Karpas-422 (cell line): ENCODE measurements at regions not wholly inside any gene's neighbourhood (a gene's known extent, or its start where the extent isn't known, plus 50 kb on each side); places are given as distances from the start of the nearest gene placed in this dataset.

ENCODE experiments used
- DNase-seq: peaks from one replicate; pipeline ENCODE4 v3.0.0-alpha.2; 2015
- H2AFZ ChIP-seq: fragments of 200-600 bp; sonication (generic); 2 replicates; pipeline ENCODE4 v1.6.1; 2014; ENCODE audit warnings: antibody characterized with exemption, low read length, mixed read lengths
- H3K27ac ChIP-seq: fragments of 200-600 bp; sonication (generic); 2 replicates; pipeline ENCODE4 v1.5.1; 2014; ENCODE audit warnings: mild to moderate bottlenecking, low read length, moderate library complexity
- H3K27me3 ChIP-seq: fragments of 200-600 bp; sonication (generic); 2 replicates; pipeline ENCODE4 v1.6.1; 2014; ENCODE audit warnings: low read length, mixed read lengths
- H3K36me3 ChIP-seq: fragments of 200-600 bp; sonication (generic); 2 replicates; pipeline ENCODE4 v1.6.1; 2014; ENCODE audit warnings: low read length, mixed read lengths; ENCODE audit not compliant: insufficient read depth
- H3K4me1 ChIP-seq: fragments of 200-600 bp; sonication (generic); 2 replicates; pipeline ENCODE4 v1.6.1; 2014; ENCODE audit warnings: mild to moderate bottlenecking, low read length, mixed read lengths
- H3K4me2 ChIP-seq: fragments of 200-600 bp; sonication (generic); 2 replicates; pipeline ENCODE4 v1.6.1; 2014; ENCODE audit warnings: low read length, low read depth, mild to moderate bottlenecking; ENCODE audit not compliant: poor library complexity, severe bottlenecking
- H3K4me3 ChIP-seq: fragments of 200-600 bp; sonication (generic); 2 replicates; pipeline ENCODE4 v1.5.1; 2014; ENCODE audit warnings: mild to moderate bottlenecking, antibody characterized with exemption, low read length, mixed read lengths
- H3K79me2 ChIP-seq: fragments of 200-600 bp; sonication (generic); 2 replicates; pipeline ENCODE4 v1.6.1; 2014; ENCODE audit warnings: mild to moderate bottlenecking, low read length, mixed read lengths
- H3K9ac ChIP-seq: fragments of 200-600 bp; sonication (generic); 2 replicates; pipeline ENCODE4 v1.6.0; 2014; ENCODE audit warnings: low read length
- H3K9me2 ChIP-seq: fragments of 200-600 bp; sonication (generic), shearing (Covaris generic); replicated peaks from 2 replicates; pipeline ENCODE4 v1.6.0; 2014; ENCODE audit warnings: mild to moderate bottlenecking, low read length, moderate library complexity; ENCODE audit not compliant: insufficient read depth
- H3K9me3 ChIP-seq: fragments of 300-700, 200-600 bp; sonication (generic); 2 replicates; pipeline ENCODE4 v1.6.1; 2014; ENCODE audit warnings: low read length, mixed read lengths
- H4K20me1 ChIP-seq: fragments of 200-600 bp; sonication (generic); 2 replicates; pipeline ENCODE4 v1.6.1; 2014; ENCODE audit warnings: mild to moderate bottlenecking, antibody characterized with exemption, low read length, low read depth; ENCODE audit not compliant: insufficient read depth

DNA sequence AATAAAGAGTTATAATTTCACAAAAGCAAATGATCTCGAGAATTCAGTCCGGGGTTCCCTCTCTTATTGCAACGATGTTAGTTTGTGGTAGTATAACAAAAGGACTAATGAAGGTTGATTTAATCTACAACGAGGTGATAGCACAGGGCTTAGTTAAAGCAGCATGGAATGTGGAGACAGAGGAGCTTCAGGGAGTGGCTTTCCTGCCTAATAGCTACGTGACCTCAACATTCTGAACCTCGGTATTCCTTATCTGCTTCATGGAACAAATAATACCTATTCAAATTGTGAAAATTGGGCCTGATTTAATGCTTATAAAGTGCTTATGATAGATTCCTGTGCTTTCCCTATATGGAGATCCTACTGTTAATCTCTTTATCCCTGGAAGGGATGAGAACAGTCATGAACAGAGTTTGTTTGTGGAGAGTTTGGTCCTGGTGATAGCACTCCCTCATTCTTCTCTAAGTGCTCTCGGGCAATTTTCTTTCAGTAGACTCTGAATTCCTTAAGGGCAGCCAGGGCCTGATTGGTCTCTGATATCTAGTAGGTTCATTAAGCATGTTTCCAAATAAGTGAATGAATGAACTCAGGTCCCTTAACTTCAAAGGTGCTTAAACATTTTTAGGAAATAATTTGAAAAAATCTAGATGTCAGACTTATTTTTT lies 104.1 kb upstream of the TUT7 start:
- no peaks in the 10 kb centered on the region for H4K20me1 ChIP-seq
- no peaks in the 10 kb centered on the region for H3K4me1 ChIP-seq
- H3K9ac ChIP-seq, result no peak overlapping the region
- H3K79me2 ChIP-seq, result no peaks in the 10 kb centered on the region
- no peak for DNase-seq
- no peak overlapping the region for H3K4me3 ChIP-seq
- H3K9me2 ChIP-seq, result no peaks in the 10 kb centered on the region
- no peak overlapping the region for H3K4me2 ChIP-seq
- H3K9me3 ChIP-seq, result no peaks in the 10 kb centered on the region
- H3K27me3 ChIP-seq, result no peaks in the 10 kb centered on the region
- H3K27ac ChIP-seq, result no peak overlapping the region
- no peak overlapping the region for H2AFZ ChIP-seq
- no peaks in the 10 kb centered on the region for H3K36me3 ChIP-seq

DNA sequence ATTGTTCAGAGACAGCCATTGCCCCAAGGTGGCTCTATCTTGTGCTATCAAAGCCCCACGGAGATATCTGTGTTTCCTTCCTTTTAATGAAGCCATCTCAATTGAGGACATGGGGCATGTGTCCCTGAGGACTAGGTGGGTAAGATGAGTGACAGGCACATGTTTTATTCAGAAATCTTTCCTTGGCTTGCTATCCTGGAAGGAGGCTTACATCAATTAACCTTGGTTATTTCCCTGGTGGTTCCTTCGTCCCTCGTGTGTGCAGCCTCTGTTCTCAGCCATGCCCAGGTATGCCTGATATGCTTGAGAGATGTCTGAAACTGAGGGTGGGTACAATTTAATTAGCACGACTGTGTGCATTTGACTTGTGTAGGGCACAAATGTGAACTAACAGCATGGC lies 102.2 kb upstream of the TUT7 start:
- H4K20me1 ChIP-seq, result no peaks in the 10 kb centered on the region
- no peak overlapping the region for H3K27ac ChIP-seq
- H3K36me3 ChIP-seq, result no peaks in the 10 kb centered on the region
- H3K4me3 ChIP-seq, result no peak overlapping the region
- no peaks in the 10 kb centered on the region for H3K27me3 ChIP-seq
- H3K9ac ChIP-seq, result no peak overlapping the region
- no peaks in the 10 kb centered on the region for H3K9me3 ChIP-seq
- H3K4me1 ChIP-seq, result no peaks in the 10 kb centered on the region
- no peaks in the 10 kb centered on the region for H3K9me2 ChIP-seq
- DNase-seq, result no peak
- H3K79me2 ChIP-seq, result no peaks in the 10 kb centered on the region
- no peak overlapping the region for H2AFZ ChIP-seq
- H3K4me2 ChIP-seq, result no peak overlapping the region

DNA sequence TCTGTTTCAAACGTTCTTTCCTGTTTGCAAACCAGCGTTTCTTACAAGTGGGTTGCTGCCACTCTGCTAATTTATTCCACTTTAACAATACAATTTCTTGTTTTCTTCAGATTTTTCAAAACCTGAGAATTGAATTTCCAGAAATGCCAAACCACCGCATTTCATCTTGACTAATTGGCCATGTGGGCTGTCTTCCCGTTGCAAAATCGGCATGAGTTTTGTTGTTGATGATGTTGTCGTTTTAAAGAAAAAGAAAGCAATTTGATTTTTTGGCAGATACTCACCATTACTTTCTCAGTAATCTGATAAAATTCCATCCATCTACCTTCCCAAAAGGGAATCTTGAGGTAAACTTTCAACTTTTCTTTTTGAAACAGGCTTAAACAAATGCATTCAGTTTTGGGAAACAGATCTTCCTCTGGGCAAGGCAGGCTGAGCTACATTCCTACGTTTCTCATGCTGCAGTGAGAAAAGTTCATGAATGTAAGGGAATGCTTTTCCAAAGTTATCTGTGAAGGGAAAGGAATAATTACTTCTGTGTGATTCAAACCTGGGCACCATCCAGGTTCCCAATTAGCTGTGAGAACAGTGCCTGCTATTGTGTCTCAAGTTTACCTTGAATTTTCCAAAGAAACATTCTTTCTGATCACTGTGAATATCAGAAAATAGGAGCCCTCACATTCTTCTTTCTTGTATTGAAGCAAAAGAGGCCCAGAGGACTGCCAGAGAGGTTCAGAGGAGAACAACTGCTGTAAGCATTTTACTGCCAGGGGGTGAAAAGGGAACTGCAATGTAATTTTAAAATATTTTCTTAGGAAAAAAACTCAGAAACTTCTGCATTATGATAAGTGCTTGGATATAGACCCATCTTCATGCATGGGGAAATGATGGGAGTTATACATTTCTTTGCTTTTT lies 100.7 kb upstream of the TUT7 start:
- Histone ChIP-seq H3K4me2 (no peak overlapping the region), H3K27ac (no peak overlapping the region), H3K4me3 (no peak overlapping the region), H3K79me2 (no peaks in the 10 kb centered on the region), H3K27me3 (no peaks in the 10 kb centered on the region), H3K36me3 (no peaks in the 10 kb centered on the region), H2AFZ (no peak overlapping the region), H3K4me1 (no peaks in the 10 kb centered on the region), H4K20me1 (no peaks in the 10 kb centered on the region), H3K9me3 (no peaks in the 10 kb centered on the region), H3K9me2 (no peaks in the 10 kb centered on the region), H3K9ac (no peak overlapping the region)
- DNase-seq, result no peak

DNA sequence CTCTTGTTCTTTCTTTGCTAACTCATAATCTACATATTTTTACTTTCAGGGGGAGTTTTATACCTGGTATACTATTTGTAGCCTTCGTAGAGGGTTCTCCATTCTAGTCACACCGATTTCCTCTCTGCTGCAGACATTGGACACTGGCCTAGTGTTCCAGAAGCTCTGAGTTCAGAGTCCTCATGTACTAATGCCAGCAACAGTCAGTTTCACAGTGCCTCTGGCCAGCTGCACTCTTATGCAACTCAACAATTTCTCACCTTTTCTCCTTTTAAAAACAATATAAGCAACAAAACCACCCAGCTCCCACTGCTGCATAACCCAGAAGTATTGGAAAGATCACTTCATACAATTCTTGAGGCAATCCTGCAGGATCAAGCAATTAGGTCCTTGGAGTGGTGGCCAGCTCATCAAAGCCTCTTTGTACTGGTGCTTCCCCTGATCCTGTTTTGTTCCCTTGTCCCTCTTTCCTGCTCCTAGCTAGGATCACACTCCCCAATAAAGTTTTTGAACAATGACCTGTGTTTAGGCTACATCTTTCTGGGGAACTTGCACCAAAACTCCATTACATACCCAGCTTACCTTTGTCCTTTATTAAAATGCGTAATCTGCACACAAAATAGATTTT lies 98.1 kb upstream of the TUT7 start:
- DNase-seq, result no peak
- Histone ChIP-seq H3K4me1 (no peaks in the 10 kb centered on the region), H3K9me3 (no peaks in the 10 kb centered on the region), H3K27me3 (no peaks in the 10 kb centered on the region), H2AFZ (no peak overlapping the region), H3K36me3 (no peaks in the 10 kb centered on the region), H3K4me2 (no peak overlapping the region), H3K4me3 (no peak overlapping the region), H3K27ac (no peak overlapping the region), H3K79me2 (no peaks in the 10 kb centered on the region), H4K20me1 (no peaks in the 10 kb centered on the region), H3K9me2 (no peaks in the 10 kb centered on the region), H3K9ac (no peak overlapping the region)

DNA sequence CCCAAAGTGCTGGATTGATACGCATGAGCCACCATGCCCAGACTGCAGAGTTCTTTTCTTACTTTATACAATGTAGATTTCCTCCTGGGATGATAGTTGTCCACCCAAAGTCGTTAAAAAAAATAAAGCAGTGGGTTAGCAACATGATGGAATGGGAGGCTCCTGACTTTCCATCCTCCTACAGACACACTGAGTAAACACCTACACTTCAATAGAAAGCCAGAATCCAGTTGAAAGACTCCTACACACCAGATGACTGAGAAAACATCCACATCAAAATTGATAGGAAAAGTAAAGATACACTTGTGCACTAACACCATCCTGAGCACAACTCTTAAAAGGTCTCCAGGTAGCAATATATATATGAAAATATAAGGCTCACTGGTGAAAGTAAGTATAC lies 95.0 kb upstream of the TUT7 start:
- Histone ChIP-seq H3K9ac (no peak overlapping the region), H4K20me1 (no peaks in the 10 kb centered on the region), H3K4me3 (no peak overlapping the region), H3K36me3 (no peaks in the 10 kb centered on the region), H3K27me3 (no peaks in the 10 kb centered on the region), H3K4me1 (no peaks in the 10 kb centered on the region), H2AFZ (no peak overlapping the region), H3K79me2 (no peaks in the 10 kb centered on the region), H3K4me2 (no peak overlapping the region), H3K27ac (no peak overlapping the region), H3K9me2 (no peaks in the 10 kb centered on the region), H3K9me3 (no peaks in the 10 kb centered on the region)
- DNase-seq, result no peak

DNA sequence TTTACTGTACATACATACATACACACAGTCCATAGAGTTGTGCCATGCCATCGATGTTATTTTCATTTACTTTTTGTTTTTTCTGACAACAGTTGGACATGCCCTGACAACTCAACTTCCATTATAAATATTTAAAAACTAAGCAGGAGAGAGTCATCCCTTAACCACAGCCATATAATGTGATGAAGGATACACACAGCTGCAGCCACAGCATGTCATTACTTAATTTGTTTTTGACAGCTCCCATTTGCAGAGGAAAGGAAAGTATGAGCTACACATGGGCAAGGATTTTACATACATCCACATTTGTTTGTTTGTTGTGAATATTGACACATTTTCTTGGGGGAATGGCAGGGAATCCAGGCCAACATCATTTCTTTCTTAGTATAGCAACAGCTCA lies 91.5 kb upstream of the TUT7 start:
- no peaks in the 10 kb centered on the region for H4K20me1 ChIP-seq
- H3K4me2 ChIP-seq, result no peak overlapping the region
- H3K4me3 ChIP-seq, result no peak overlapping the region
- H3K9me2 ChIP-seq, result no peaks in the 10 kb centered on the region
- H3K79me2 ChIP-seq, result no peaks in the 10 kb centered on the region
- H3K9me3 ChIP-seq, result no peaks in the 10 kb centered on the region
- DNase-seq, result no peak
- no peaks in the 10 kb centered on the region for H3K36me3 ChIP-seq
- H3K9ac ChIP-seq, result no peak overlapping the region
- no peak overlapping the region for H3K27ac ChIP-seq
- H3K27me3 ChIP-seq, result no peaks in the 10 kb centered on the region
- no peak overlapping the region for H2AFZ ChIP-seq
- H3K4me1 ChIP-seq, result no peaks in the 10 kb centered on the region

DNA sequence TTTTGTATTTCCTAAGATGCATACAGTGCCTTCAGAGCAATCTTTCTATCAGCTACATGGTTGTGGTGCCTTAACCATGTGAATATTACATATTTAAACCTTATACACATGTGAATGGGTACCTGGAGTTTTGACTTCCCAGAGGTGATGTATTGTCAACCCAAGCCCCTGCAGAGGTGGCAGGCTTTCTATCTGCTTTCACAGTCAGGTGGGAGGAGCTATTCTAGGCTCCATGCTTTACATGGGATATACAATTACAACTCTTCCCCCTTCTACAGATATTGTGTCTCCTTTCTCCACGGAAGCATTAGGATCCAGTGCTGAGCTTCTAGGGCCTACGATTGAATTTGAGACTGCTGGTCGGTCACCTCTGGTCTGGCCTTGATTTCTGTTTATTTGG lies 89.8 kb upstream of the TUT7 start:
- H3K4me1 ChIP-seq, result no peaks in the 10 kb centered on the region
- DNase-seq, result no peak
- H3K4me3 ChIP-seq, result no peak overlapping the region
- H3K79me2 ChIP-seq, result no peaks in the 10 kb centered on the region
- H3K36me3 ChIP-seq, result no peaks in the 10 kb centered on the region
- H3K9ac ChIP-seq, result no peak overlapping the region
- H3K27ac ChIP-seq, result no peak overlapping the region
- H2AFZ ChIP-seq, result no peak overlapping the region
- H3K27me3 ChIP-seq, result no peaks in the 10 kb centered on the region
- H3K4me2 ChIP-seq, result no peak overlapping the region
- no peaks in the 10 kb centered on the region for H3K9me2 ChIP-seq
- H4K20me1 ChIP-seq, result no peaks in the 10 kb centered on the region
- H3K9me3 ChIP-seq, result no peaks in the 10 kb centered on the region

DNA sequence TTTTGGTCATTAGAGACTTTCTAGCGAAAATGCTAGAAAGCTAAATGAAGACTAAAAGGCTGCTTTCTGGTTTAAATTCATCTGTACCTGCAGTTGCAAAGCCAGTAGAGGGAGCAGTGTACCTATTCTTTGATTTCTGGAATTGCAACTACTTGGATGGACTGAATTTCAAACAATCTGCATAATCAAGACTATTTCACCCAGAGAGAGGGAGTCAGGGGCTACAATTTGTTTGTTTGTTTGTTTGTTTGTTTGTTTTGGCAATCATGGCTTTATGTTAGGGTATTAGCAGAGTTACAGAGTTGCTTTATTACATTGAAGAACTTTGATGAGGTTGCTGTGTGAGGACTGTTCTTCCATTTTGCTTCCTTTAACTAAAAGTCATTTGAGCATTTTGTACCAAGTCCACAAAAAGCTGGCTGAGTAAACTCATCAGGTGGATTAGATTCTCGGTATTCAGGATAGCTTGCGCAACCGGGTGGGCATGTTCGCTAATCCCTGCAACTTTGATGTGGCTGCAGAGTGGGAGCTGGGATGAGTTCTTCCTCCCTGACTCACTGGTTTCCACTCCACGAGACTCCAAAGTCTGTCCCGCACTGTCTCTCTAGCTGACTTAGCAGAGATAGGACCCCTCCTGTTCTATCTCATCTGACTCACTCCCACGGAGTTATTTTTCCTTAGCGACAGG lies 80.0 kb upstream of the TUT7 start:
- H3K9me3 ChIP-seq, result no peaks in the 10 kb centered on the region
- H4K20me1 ChIP-seq, result no peaks in the 10 kb centered on the region
- H2AFZ ChIP-seq, result no peak overlapping the region
- H3K36me3 ChIP-seq, result no peaks in the 10 kb centered on the region
- H3K79me2 ChIP-seq, result no peaks in the 10 kb centered on the region
- H3K27ac ChIP-seq, result no peak overlapping the region
- H3K9me2 ChIP-seq, result no peaks in the 10 kb centered on the region
- H3K4me3 ChIP-seq, result no peak overlapping the region
- peak; percentile 76 for DNase-seq
- H3K4me1 ChIP-seq, result no peaks in the 10 kb centered on the region
- H3K4me2 ChIP-seq, result no peak overlapping the region
- H3K9ac ChIP-seq, result no peak overlapping the region
- H3K27me3 ChIP-seq, result no peaks in the 10 kb centered on the region
